Right atrium auricular region (tissue), 2 donors: ENCODE measurements at regions not wholly inside any gene's neighbourhood (a gene's known extent, or its start where the extent isn't known, plus 50 kb on each side); places are given as distances from the start of the nearest gene placed in this dataset.

Source experiments
- DNase-seq: peaks from one replicate; pipeline ENCODE4 v3.0.0-alpha.2; 2019; ENCODE audit warnings: low spot score
- H3K27ac ChIP-seq, 2 donors: fragments of 200-600 bp; sonication (generic); 1 replicate in 1 of 2; 2 replicates in 1 of 2; pipeline ENCODE4 v1.5.1; 2016 to 2019
- H3K27me3 ChIP-seq, 2 donors: fragments of 200-600 bp; sonication (generic); one replicate each; pipeline versions ENCODE4 v1.5.1 to v1.6.0; 2017 to 2019
- H3K36me3 ChIP-seq: fragments of 200-600 bp; sonication (generic); one replicate; pipeline ENCODE4 v1.5.1; 2016
- H3K4me1 ChIP-seq, 2 donors: fragments of 200-600 bp; sonication (generic); one replicate each; pipeline versions ENCODE4 v1.5.1 to v1.6.0; 2017 to 2019
- H3K4me3 ChIP-seq, 2 donors: fragments of 200-600 bp; sonication (generic); 1 replicate in 1 of 2; 2 replicates in 1 of 2; pipeline ENCODE4 v1.5.1; 2017 to 2019; ENCODE audit warnings: mild to moderate bottlenecking in 1 of 2, moderate library complexity in 1 of 2
- H3K9me3 ChIP-seq, 2 donors: fragments of 200-600 bp; sonication (generic); one replicate each; pipeline ENCODE4 v1.5.1; 2019
- CTCF ChIP-seq, 2 donors: fragments of 200-600 bp; sonication (generic); IDR thresholded peaks; one replicate each; pipeline ENCODE4 v1.5.1; 2019; ENCODE audit warnings: antibody characterized with exemption in 2 of 2

GRCh38 chr1:230531103-230531502 lies 105.0 kb upstream of the PGBD5 start:
- no peaks in the 10 kb centered on the region for H3K4me1 ChIP-seq
- peaks cover 0 to 29% of the 10 kb centered on the region in 2 donors for H3K9me3 ChIP-seq
- no peak overlapping the region for H3K4me3 ChIP-seq
- no peak for TF ChIP-seq CTCF (IDR thresholded peaks at IDR 0.05)
- DNase-seq = no peak
- no peaks in the 10 kb centered on the region for H3K36me3 ChIP-seq
- H3K27ac ChIP-seq = no peak overlapping the region
- no peaks in the 10 kb centered on the region for H3K27me3 ChIP-seq

- Histone ChIP-seq H3K27ac (no peak overlapping the region), H3K4me3 (no peak overlapping the region), H3K27me3 (no peaks in the 10 kb centered on the region), H3K9me3 (no peaks in the 10 kb centered on the region), H3K4me1 (peaks cover 0 to 5% of the 10 kb centered on the region in 2 donors), H3K36me3 (no peaks in the 10 kb centered on the region)
- TF ChIP-seq CTCF (IDR thresholded peaks at IDR 0.05) = no peak
- no peak for DNase-seq
These were observed 93.1 kb upstream of the PGBD5 start for GRCh38 chr1:230519246-230519645.

- H3K27me3 ChIP-seq = no peaks in the 10 kb centered on the region
- no peaks in the 10 kb centered on the region for H3K9me3 ChIP-seq
- peaks cover 0 to 5% of the 10 kb centered on the region in 2 donors for H3K4me1 ChIP-seq
- no peak overlapping the region for H3K27ac ChIP-seq
- DNase-seq = no peak
- no peak overlapping the region for H3K4me3 ChIP-seq
- no peak for TF ChIP-seq CTCF (IDR thresholded peaks at IDR 0.05)
- H3K36me3 ChIP-seq = no peaks in the 10 kb centered on the region
These were observed 92.4 kb upstream of the PGBD5 start for GRCh38 chr1:230518511-230518910.

GRCh38 chr1:230517786-230518185 lies 91.7 kb upstream of the PGBD5 start:
- no peak overlapping the region for H3K4me3 ChIP-seq
- TF ChIP-seq CTCF (IDR thresholded peaks at IDR 0.05) = no peak
- no peaks in the 10 kb centered on the region for H3K9me3 ChIP-seq
- no peaks in the 10 kb centered on the region for H3K27me3 ChIP-seq
- no peaks in the 10 kb centered on the region for H3K36me3 ChIP-seq
- peaks cover 0 to 5% of the 10 kb centered on the region in 2 donors for H3K4me1 ChIP-seq
- peak overlapping the region in 1 of 2 donors; percentile 18 for H3K27ac ChIP-seq
- DNase-seq = no peak

GRCh38 chr1:230517326-230517725 lies 91.2 kb upstream of the PGBD5 start:
- Histone ChIP-seq H3K36me3 (no peaks in the 10 kb centered on the region), H3K27ac (peak overlapping the region in 1 of 2 donors; percentile 18), H3K27me3 (no peaks in the 10 kb centered on the region), H3K4me3 (no peak overlapping the region), H3K9me3 (no peaks in the 10 kb centered on the region), H3K4me1 (peaks cover 0 to 5% of the 10 kb centered on the region in 2 donors)
- no peak for TF ChIP-seq CTCF (IDR thresholded peaks at IDR 0.05)
- no peak for DNase-seq

GRCh38 chr1:230516889-230517288 lies 90.8 kb upstream of the PGBD5 start:
- no peak overlapping the region for H3K4me3 ChIP-seq
- H3K36me3 ChIP-seq = no peaks in the 10 kb centered on the region
- H3K27ac ChIP-seq = no peak overlapping the region
- peaks cover 0 to 5% of the 10 kb centered on the region in 2 donors for H3K4me1 ChIP-seq
- H3K9me3 ChIP-seq = no peaks in the 10 kb centered on the region
- TF ChIP-seq CTCF (IDR thresholded peaks at IDR 0.05) = no peak
- no peaks in the 10 kb centered on the region for H3K27me3 ChIP-seq
- DNase-seq = no peak
